A549 (cell line): ENCODE measurements at regions not wholly inside any gene's neighbourhood (a gene's known extent, or its start where the extent isn't known, plus 50 kb on each side); places are given as distances from the start of the nearest gene placed in this dataset.

Source experiments
- ATAC-seq, 2 experiments: fragments of 200-7000 bp in 1 of 2; fragments of >200 bp in 1 of 2; cut with Nextera tagmentation in 1 of 2; cut with Tn5 transposase in 1 of 2; 3 replicates each; pipeline versions ENCODE4 v1.8.0 to v1.9.1; 2018 to 2020; ENCODE audit warnings: mild to moderate bottlenecking in 1 of 2, moderate library complexity in 1 of 2
- CTCF ChIA-PET: fragments of 300-600 bp; sonication (Branson Sonifier 250); formaldehyde crosslinking; extraction: SDS; loops from one replicate; lab custom pipeline; 2021; ENCODE audit warnings: antibody characterized with exemption, inconsistent platforms; lab: Yijun Ruan, JAX
- POLR2A ChIA-PET: fragments of 350-600 bp; formaldehyde crosslinking; extraction: SDS; loops from one replicate; lab custom pipeline; 2021; ENCODE audit warnings: antibody characterized with exemption, inconsistent platforms; lab: Yijun Ruan, JAX
- DNase-seq, 2 experiments: peaks; one replicate each; pipeline versions ENCODE4 v3.0.0 to v3.0.0-alpha.2; 2011 to 2016; ENCODE audit warnings: low read depth in 1 of 2, low spot score in 1 of 2
- FAIRE-seq: peaks from 2 replicates; lab custom pipeline; 2011; peaks lifted over from hg19 to GRCh38; lab: Jason Lieb, UNC
- H3K27ac ChIP-seq, 2 experiments: fragments of >200 bp; sonication (Bioruptor Twin); formaldehyde crosslinking; 3 replicates each; pipeline ENCODE4 v1.5.1; 2016 to 2017
- H3K4me1 ChIP-seq: fragments of >200 bp; sonication (Bioruptor Twin); formaldehyde crosslinking; 3 replicates; pipeline ENCODE4 v1.6.1; 2016
- H3K4me2 ChIP-seq: fragments of >200 bp; sonication (Bioruptor Twin); formaldehyde crosslinking; 3 replicates; pipeline ENCODE4 v1.6.1; 2016
- H3K4me3 ChIP-seq: fragments of >200 bp; sonication (Bioruptor Twin); formaldehyde crosslinking; 3 replicates; pipeline ENCODE4 v1.5.1; 2016
- H3K9me3 ChIP-seq: fragments of >200 bp; sonication (Bioruptor Twin); formaldehyde crosslinking; 3 replicates; pipeline ENCODE4 v1.6.1; 2016
- BHLHE40 ChIP-seq: IDR thresholded peaks from 2 replicates; pipeline ENCODE4 v1.6.1; 2012; ENCODE audit warnings: low read depth, low read length, inconsistent platforms
- CBX2 ChIP-seq: fragments of 200-600 bp; sonication (generic); IDR thresholded peaks from 2 replicates; pipeline ENCODE4 v1.6.1; 2016; ENCODE audit warnings: low read depth, mild to moderate bottlenecking, borderline replicate concordance
- CEBPB ChIP-seq, 2 experiments: fragments of >200 bp in 1 of 2; sonication (Bioruptor Twin) in 1 of 2; formaldehyde crosslinking in 1 of 2; IDR thresholded peaks; 2 replicates each; pipeline ENCODE4 v1.6.1; 2012 to 2016
- CHD4 ChIP-seq: fragments of 200-600 bp; sonication (generic); IDR thresholded peaks from 2 replicates; pipeline ENCODE4 v1.6.1; 2016; ENCODE audit warnings: antibody characterized with exemption, mild to moderate bottlenecking, borderline replicate concordance
- EHMT2 ChIP-seq: fragments of 200-600 bp; sonication (generic); IDR thresholded peaks from 2 replicates; pipeline ENCODE4 v1.6.1; 2016; ENCODE audit warnings: antibody characterized with exemption, low read depth, mild to moderate bottlenecking, moderate library complexity
- ESRRA ChIP-seq: fragments of 150-350 bp; IDR thresholded peaks from 2 replicates; pipeline ENCODE4 v1.6.1; 2014; ENCODE audit warnings: mild to moderate bottlenecking, low read length, borderline replicate concordance
- FOSB ChIP-seq: fragments of 250-450 bp; sonication (Bioruptor Pico); IDR thresholded peaks from 2 replicates; pipeline ENCODE4 v1.5.0; 2020; ENCODE audit warnings: mild to moderate bottlenecking, moderate library complexity
- FOSL2 ChIP-seq, 2 experiments: fragments of 450-650 bp in 1 of 2; fragments of >200 bp in 1 of 2; sonication (Bioruptor Twin) in 1 of 2; formaldehyde crosslinking; IDR thresholded peaks; 2 replicates each; pipeline versions ENCODE4 v1.5.0 to v1.6.1; 2016 to 2020; ENCODE audit warnings: mild to moderate bottlenecking in 1 of 2, moderate library complexity in 1 of 2
- GATA3 ChIP-seq: IDR thresholded peaks from 2 replicates; pipeline ENCODE4 v1.6.1; 2012; ENCODE audit warnings: borderline replicate concordance
- HDAC2 ChIP-seq: fragments of 200-600 bp; sonication (generic); IDR thresholded peaks from 2 replicates; pipeline ENCODE4 v1.6.1; 2016
- HOXB13 ChIP-seq: fragments of 250-450 bp; sonication (Bioruptor Pico); IDR thresholded peaks from 2 replicates; pipeline ENCODE4 v1.5.0; 2020; ENCODE audit warnings: low read depth, mild to moderate bottlenecking, moderate library complexity
- HOXB5 ChIP-seq: fragments of 250-450 bp; sonication (Bioruptor Pico); IDR thresholded peaks from 2 replicates; pipeline ENCODE4 v1.5.0; 2020; ENCODE audit warnings: mild to moderate bottlenecking, moderate library complexity
- JUN ChIP-seq, 2 experiments: fragments of >200 bp; sonication (Bioruptor Twin); formaldehyde crosslinking; IDR thresholded peaks; 2 replicates in 1 of 2; 3 replicates in 1 of 2; pipeline ENCODE4 v1.6.1; 2016 to 2017
- KDM5A ChIP-seq: fragments of 200-600 bp; sonication (generic); IDR thresholded peaks from 2 replicates; pipeline ENCODE4 v1.6.1; 2016; ENCODE audit warnings: antibody characterized with exemption, mild to moderate bottlenecking
- MAFK ChIP-seq: fragments of 450-650 bp; IDR thresholded peaks from 2 replicates; pipeline ENCODE4 v1.6.1; 2014; ENCODE audit not compliant: partially characterized antibody
- MYC ChIP-seq: IDR thresholded peaks from 2 replicates; pipeline ENCODE4 v1.6.1; 2012; ENCODE audit warnings: mild to moderate bottlenecking, inconsistent platforms, low read length, improper control_type of control experiment, borderline replicate concordance
- NPAS2 ChIP-seq: fragments of 250-450 bp; sonication (Bioruptor Pico); IDR thresholded peaks from 2 replicates; pipeline ENCODE4 v1.8.0; 2022; ENCODE audit warnings: mild to moderate bottlenecking, moderate library complexity, borderline replicate concordance
- PHF8 ChIP-seq: fragments of 200-600 bp; sonication (generic); IDR thresholded peaks from 2 replicates; pipeline ENCODE4 v1.6.1; 2016; ENCODE audit warnings: low read depth, mild to moderate bottlenecking, antibody characterized with exemption, moderate library complexity, borderline replicate concordance
- POLR2A ChIP-seq: IDR thresholded peaks from 2 replicates; pipeline ENCODE4 v1.6.1; 2012; ENCODE audit warnings: mild to moderate bottlenecking, low read length
- RAD21 ChIP-seq, 2 experiments: fragments of >200 bp in 1 of 2; sonication (Bioruptor Twin) in 1 of 2; formaldehyde crosslinking in 1 of 2; IDR thresholded peaks in 1 of 2; conservative IDR thresholded peaks in 1 of 2; 2 replicates in 1 of 2; 3 replicates in 1 of 2; pipeline ENCODE4 v1.6.1; 2012 to 2018; ENCODE audit warnings: inconsistent platforms in 1 of 2
- RCOR1 ChIP-seq: fragments of 150-350 bp; IDR thresholded peaks from 2 replicates; pipeline ENCODE4 v1.6.1; 2014; ENCODE audit warnings: antibody characterized with exemption, low read length, low read depth
- TFCP2L1 ChIP-seq: fragments of 250-450 bp; sonication (Bioruptor Pico); IDR thresholded peaks from 2 replicates; pipeline ENCODE4 v1.5.0; 2021; ENCODE audit warnings: mild to moderate bottlenecking
- WGBS: methylation state at CpG from one replicate; pipeline ENCODE4 v1.1.6; 2017; ENCODE audit errors: missing lambda C conversion rate; 5-methylcytosine and 5-hydroxymethylcytosine counted together
- TF ChIP-seq, protein P1 (sequence below): IDR thresholded peaks from 2 replicates; pipeline ENCODE4 v1.6.1; 2012; ENCODE audit warnings: low read depth, borderline replicate concordance
- TF ChIP-seq, protein P2 (sequence below): fragments of 250-450 bp; sonication (Bioruptor Pico); IDR thresholded peaks from 2 replicates; pipeline ENCODE4 v1.5.0; 2021; ENCODE audit warnings: mild to moderate bottlenecking, moderate library complexity, borderline replicate concordance
- TF ChIP-seq, protein P3 (sequence below): fragments of 250-450 bp; sonication (Bioruptor Pico); IDR thresholded peaks from 2 replicates; pipeline ENCODE4 v1.5.0; 2020; ENCODE audit warnings: low read depth, mild to moderate bottlenecking, moderate library complexity
- TF ChIP-seq, protein P4 (sequence below): fragments of >200 bp; sonication (Bioruptor Twin); formaldehyde crosslinking; IDR thresholded peaks from 3 replicates; pipeline ENCODE4 v1.5.1; 2016
- TF ChIP-seq, protein P5 (sequence below): fragments of >200 bp; sonication (Bioruptor Twin); formaldehyde crosslinking; IDR thresholded peaks from 2 replicates; pipeline ENCODE4 v1.6.1; 2016

DNA sequence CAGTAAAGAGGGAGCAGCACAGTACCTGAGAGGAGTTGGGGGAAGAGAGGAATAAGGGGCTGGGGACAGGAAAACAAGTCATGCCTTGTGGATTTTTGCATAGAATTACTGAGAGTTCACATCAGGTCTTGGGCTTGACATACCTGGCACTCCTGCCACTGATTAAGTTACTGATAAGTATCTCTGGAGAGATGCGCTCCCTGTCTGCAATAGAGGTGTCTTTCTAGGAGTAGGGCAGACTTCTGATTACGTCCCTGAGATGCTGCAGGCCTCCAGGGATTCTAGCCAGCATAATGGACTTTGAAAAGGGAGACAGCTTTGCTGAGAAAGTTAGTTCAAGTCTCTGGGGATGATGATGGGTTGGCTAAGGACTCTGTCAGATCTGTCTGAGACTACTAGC is 69.4 kb downstream of the CHRNA1 start (continued):
- TF ChIP-seq KDM5A: no peak
- TF ChIP-seq, protein P1, sequence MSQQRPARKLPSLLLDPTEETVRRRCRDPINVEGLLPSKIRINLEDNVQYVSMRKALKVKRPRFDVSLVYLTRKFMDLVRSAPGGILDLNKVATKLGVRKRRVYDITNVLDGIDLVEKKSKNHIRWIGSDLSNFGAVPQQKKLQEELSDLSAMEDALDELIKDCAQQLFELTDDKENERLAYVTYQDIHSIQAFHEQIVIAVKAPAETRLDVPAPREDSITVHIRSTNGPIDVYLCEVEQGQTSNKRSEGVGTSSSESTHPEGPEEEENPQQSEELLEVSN: no peak
- no peak for TF ChIP-seq HDAC2
- TF ChIP-seq BHLHE40: no peak

DNA sequence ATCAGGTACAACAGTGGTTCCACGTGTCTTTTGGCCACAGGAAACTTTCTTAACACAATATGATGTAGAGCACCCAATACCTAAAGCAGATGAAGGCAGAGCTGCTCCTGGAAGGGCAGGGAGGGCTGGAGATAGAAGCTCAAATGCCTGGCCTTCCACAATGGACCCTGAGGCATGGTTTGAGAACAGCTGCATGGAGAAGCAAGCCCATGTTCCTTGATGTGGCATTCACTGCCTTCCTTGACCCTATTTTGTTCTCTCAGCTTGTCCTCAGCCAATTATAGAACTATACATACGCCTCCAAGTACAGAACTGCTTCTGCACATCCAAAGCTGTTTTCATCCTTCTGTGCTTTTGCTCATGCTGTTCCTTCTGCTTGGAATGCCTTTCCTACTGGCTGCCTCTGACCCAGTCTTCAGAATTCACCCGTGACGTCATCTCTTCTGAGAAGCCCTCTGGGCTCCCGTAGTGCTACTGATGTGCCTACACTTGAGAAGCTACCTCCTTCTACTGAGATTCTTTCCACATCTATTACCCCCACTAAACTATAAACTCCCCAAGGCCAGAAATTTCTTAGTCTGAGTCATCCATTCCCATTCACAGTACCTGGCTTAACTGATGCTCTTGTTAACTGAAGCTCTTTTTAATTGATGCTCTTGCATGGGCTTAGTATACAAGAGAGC is 69.9 kb downstream of the CHRNA1 start:
- no peaks in the 10 kb centered on the region for H3K4me1 ChIP-seq
- H3K27ac ChIP-seq: no peak overlapping the region
- ChIA-PET POLR2A (no interaction called here), CTCF (interaction anchor here (1.1 to 7.0 kb wide), 7 partner anchors 7 to 232 kb away, joined by 3 to 101 read pairs (median 5); no protein-coding TSS in a partner anchor)
- WGBS: 66% methylated on average over 5 of the region's 5 CpGs
- TF ChIP-seq CHD4: no peak
- no peak for TF ChIP-seq RAD21 (conservative IDR thresholded peaks at IDR 0.05 in 1 of 2, IDR thresholded peaks at IDR 0.05 in 1 of 2)
- TF ChIP-seq RCOR1: no peak
- TF ChIP-seq ESRRA: no peak
- TF ChIP-seq FOSB (CRISPR knock-in tag): no peak
- TF ChIP-seq CEBPB (IDR thresholded peaks at IDR 0.05): no peak
- TF ChIP-seq JUN (IDR thresholded peaks at IDR 0.05): no peak
- TF ChIP-seq, protein P2, sequence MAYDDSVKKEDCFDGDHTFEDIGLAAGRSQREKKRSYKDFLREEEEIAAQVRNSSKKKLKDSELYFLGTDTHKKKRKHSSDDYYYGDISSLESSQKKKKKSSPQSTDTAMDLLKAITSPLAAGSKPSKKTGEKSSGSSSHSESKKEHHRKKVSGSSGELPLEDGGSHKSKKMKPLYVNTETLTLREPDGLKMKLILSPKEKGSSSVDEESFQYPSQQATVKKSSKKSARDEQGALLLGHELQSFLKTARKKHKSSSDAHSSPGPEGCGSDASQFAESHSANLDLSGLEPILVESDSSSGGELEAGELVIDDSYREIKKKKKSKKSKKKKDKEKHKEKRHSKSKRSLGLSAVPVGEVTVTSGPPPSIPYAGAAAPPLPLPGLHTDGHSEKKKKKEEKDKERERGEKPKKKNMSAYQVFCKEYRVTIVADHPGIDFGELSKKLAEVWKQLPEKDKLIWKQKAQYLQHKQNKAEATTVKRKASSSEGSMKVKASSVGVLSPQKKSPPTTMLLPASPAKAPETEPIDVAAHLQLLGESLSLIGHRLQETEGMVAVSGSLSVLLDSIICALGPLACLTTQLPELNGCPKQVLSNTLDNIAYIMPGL (CRISPR knock-in tag): no peak
- no peak for TF ChIP-seq FOSL2 (IDR thresholded peaks at IDR 0.05)
- no peak for TF ChIP-seq FOSL2 (CRISPR knock-in tag; IDR thresholded peaks at IDR 0.05)
- TF ChIP-seq CBX2: no peak
- TF ChIP-seq HOXB13 (CRISPR knock-in tag): no peak
- TF ChIP-seq, protein P3, sequence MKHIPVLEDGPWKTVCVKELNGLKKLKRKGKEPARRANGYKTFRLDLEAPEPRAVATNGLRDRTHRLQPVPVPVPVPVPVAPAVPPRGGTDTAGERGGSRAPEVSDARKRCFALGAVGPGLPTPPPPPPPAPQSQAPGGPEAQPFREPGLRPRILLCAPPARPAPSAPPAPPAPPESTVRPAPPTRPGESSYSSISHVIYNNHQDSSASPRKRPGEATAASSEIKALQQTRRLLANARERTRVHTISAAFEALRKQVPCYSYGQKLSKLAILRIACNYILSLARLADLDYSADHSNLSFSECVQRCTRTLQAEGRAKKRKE (CRISPR knock-in tag): no peak
- no peak for TF ChIP-seq GATA3
- no peak for TF ChIP-seq HDAC2
- no peaks in the 10 kb centered on the region for H3K9me3 ChIP-seq
- no peak overlapping the region for H3K4me2 ChIP-seq
- no peak overlapping the region for H3K4me3 ChIP-seq
- DNase-seq (no peak), ATAC-seq (no peak), FAIRE-seq (no peak)

DNA sequence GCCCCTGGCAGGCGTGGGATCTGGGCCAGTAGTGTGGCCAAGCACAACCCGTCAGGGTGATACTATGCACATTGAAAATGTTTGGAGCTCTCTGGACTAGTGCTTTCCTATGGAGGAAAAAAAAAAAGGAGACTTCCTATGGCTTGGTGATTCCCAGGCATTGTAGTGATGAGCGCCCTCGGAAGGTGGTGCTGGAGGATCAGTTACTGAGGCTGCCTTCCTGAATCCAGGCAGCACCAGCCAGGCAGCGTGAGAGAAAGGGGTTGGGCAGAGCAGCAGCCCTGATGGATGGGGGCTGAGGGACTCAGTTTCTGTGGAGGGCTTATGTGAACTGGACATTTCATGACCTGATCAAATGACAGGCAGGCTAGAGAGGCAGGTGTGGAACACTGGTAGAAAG is 70.9 kb downstream of the CHRNA1 start:
- Histone ChIP-seq H3K4me3 (no peak overlapping the region), H3K4me1 (no peaks in the 10 kb centered on the region), H3K4me2 (no peak overlapping the region), H3K27ac (no peak overlapping the region), H3K9me3 (no peaks in the 10 kb centered on the region)
- DNase-seq (no peak), ATAC-seq (no peak), FAIRE-seq (no peak)
- CTCF ChIA-PET: interaction anchor here (1.6 to 4.6 kb wide), 3 partner anchors 77 to 231 kb away, joined by 4 to 21 read pairs (median 12); no protein-coding TSS in a partner anchor
- POLR2A ChIA-PET: no interaction called here
- 65% methylated on average over 5 of the region's 5 CpGs for WGBS
- no peak for TF ChIP-seq CBX2
- no peak for TF ChIP-seq ESRRA
- TF ChIP-seq, protein P4, sequence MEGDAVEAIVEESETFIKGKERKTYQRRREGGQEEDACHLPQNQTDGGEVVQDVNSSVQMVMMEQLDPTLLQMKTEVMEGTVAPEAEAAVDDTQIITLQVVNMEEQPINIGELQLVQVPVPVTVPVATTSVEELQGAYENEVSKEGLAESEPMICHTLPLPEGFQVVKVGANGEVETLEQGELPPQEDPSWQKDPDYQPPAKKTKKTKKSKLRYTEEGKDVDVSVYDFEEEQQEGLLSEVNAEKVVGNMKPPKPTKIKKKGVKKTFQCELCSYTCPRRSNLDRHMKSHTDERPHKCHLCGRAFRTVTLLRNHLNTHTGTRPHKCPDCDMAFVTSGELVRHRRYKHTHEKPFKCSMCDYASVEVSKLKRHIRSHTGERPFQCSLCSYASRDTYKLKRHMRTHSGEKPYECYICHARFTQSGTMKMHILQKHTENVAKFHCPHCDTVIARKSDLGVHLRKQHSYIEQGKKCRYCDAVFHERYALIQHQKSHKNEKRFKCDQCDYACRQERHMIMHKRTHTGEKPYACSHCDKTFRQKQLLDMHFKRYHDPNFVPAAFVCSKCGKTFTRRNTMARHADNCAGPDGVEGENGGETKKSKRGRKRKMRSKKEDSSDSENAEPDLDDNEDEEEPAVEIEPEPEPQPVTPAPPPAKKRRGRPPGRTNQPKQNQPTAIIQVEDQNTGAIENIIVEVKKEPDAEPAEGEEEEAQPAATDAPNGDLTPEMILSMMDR: no peak
- TF ChIP-seq, protein P5, sequence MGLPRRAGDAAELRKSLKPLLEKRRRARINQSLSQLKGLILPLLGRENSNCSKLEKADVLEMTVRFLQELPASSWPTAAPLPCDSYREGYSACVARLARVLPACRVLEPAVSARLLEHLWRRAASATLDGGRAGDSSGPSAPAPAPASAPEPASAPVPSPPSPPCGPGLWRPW: no peak
- TF ChIP-seq KDM5A: no peak
- TF ChIP-seq NPAS2: no peak
- no peak for TF ChIP-seq FOSL2 (IDR thresholded peaks at IDR 0.05)
- TF ChIP-seq FOSL2 (CRISPR knock-in tag; IDR thresholded peaks at IDR 0.05): no peak
- no peak for TF ChIP-seq BHLHE40
- no peak for TF ChIP-seq MAFK
- no peak for TF ChIP-seq EHMT2
- TF ChIP-seq PHF8: no peak
- no peak for TF ChIP-seq HOXB5 (CRISPR knock-in tag)
- TF ChIP-seq, protein P2 (CRISPR knock-in tag): no peak
- TF ChIP-seq MYC: no peak
- no peak for TF ChIP-seq POLR2A
- no peak for TF ChIP-seq TFCP2L1
